Heart right ventricle (tissue), 16 donors: ENCODE measurements at regions not wholly inside any gene's neighbourhood (a gene's known extent, or its start where the extent isn't known, plus 50 kb on each side); places are given as distances from the start of the nearest gene placed in this dataset.

Source experiments
- ATAC-seq, 8 donors: fragments of 200-7000 bp; cut with Tn5 transposase; one replicate each; pipeline ENCODE4 v1.9.1; 2020; ENCODE audit warnings: mild to moderate bottlenecking in 8 of 8, moderate library complexity in 8 of 8, moderate number of reproducible peaks in 1 of 8
- DNase-seq, 2 donors: peaks; one replicate each; pipeline ENCODE4 v3.0.0-alpha.2; 2020
- H3K27ac ChIP-seq, 10 donors: fragments of 200-600 bp; sonication (generic) in 2 of 10; one replicate each; pipeline versions ENCODE4 v1.5.0 to v1.8.0; 2020 to 2022; ENCODE audit warnings: mild to moderate bottlenecking in 3 of 10
- H3K27me3 ChIP-seq, 7 donors: fragments of 200-600 bp; one replicate each; pipeline ENCODE4 v1.8.0; 2021 to 2022; ENCODE audit warnings: mild to moderate bottlenecking in 2 of 7
- H3K36me3 ChIP-seq, 9 donors: fragments of 200-600 bp; sonication (generic) in 1 of 9; one replicate each; pipeline versions ENCODE4 v1.5.0 to v1.8.0; 2020 to 2022; ENCODE audit warnings: mild to moderate bottlenecking in 2 of 9
- H3K4me1 ChIP-seq, 9 donors: fragments of 200-600 bp; sonication (generic) in 1 of 9; one replicate each; pipeline versions ENCODE4 v1.5.0 to v1.8.0; 2020 to 2022; ENCODE audit warnings: mild to moderate bottlenecking in 4 of 9
- H3K4me3 ChIP-seq, 10 donors: fragments of 200-600 bp; sonication (generic) in 2 of 10; one replicate each; pipeline versions ENCODE4 v1.5.0 to v1.8.0; 2020 to 2022; ENCODE audit warnings: mild to moderate bottlenecking in 7 of 10, moderate library complexity in 2 of 10
- H3K9me3 ChIP-seq, 11 donors: fragments of 200-600 bp in 10 of 11; sonication (generic) in 2 of 11; one replicate each; pipeline versions ENCODE4 v1.5.0 to v1.8.0; 2013 to 2022; ENCODE audit warnings: mild to moderate bottlenecking in 2 of 11, control low read depth in 1 of 11, moderate library complexity in 1 of 11
- WGBS, 2 donors: extraction: QIAGEN DNeasy Blood & Tissue Kit; methylation state at CpG; one replicate each; pipeline ENCODE4 v1.1.7; 2013; ENCODE audit warnings: inconsistent platforms in 1 of 2; 5-methylcytosine and 5-hydroxymethylcytosine counted together
- intact Hi-C, 10 donors: fragments of 100-400 bp; cut with DNase I; formaldehyde crosslinking; loops; one replicate each; pipeline versions ENCODE4 v1.11.1 to v1.14.2; 2022
- TF ChIP-seq, protein P1 (sequence below), 9 donors: fragments of 200-600 bp; sonication (generic) in 2 of 9; IDR thresholded peaks; one replicate each; pipeline versions ENCODE4 v1.5.0 to v1.8.0; 2021 to 2022; ENCODE audit warnings: antibody characterized with exemption in 9 of 9, mild to moderate bottlenecking in 5 of 9, moderate library complexity in 1 of 9
- donor health status: Arrhythmogenic right ventricular cardiomyopathy.
- donor health status: ischemic (EF 13 %, LVEDD 7.1; RV severe dilation, severe dysfunction).
- donor health status: healthy with polysubstance abuse.
- donor health status: DM: no; HTN: yes; CAD: no.
- donor health status: DM: no; HTN: no; CAD: no.
- donor health status: ischemic (EF 25% LVEDD 6.9; RV normal size, moderate dysfunction).
- donor health status: ischemic (EF 25% LVEDD 5.7; RV mildly dilated, moderate dysfunction).
- donor health status: healthy.
- donor health status: DM: yes; HTN: yes; CAD: no.
- donor health status: Ischemic cardiomyopathy.
- donor health status: ischemic (EF 35%, LVEDD 5.7; RV mildly dilated, moderate dysfunction).
- donor health status: nonischemic (EF 11% LVEDD 7.7; RV severe dilation, severe dysfunction).
- donor health status: DM: yes; HTN: yes; CAD: no.
- donor health status: PGD.
- donor health status: ischemic (EF 29% LVEDD 5.4; RV normal size, mild dysfunction).
- donor health status: nonischemic (EF 23%, LVEDD 6.1; RV moderate dilation, normal function).

DNA sequence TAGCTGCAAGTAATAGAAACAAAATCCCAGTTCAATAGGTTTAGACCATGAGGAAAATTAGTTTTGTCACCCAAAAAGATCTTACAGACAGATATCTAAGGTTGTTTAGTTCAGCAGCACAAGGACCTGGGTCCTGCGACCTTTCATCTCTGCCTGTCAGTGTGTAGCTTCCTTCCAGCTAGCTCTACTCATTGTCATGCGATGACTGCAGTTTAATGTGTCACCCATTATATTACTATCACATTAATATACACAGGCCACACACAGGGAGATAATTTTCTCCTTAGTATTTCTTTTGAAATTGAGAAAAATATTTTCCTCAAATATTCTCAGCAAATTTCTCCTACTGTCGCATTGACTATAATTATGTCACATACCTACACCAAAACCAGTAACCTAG lies 232.1 kb upstream of the ARSJ start:
- no peaks in the 10 kb centered on the region for H3K4me1 ChIP-seq
- no peak overlapping the region for H3K4me3 ChIP-seq
- WGBS, 2 donors: 92 to 93% methylated on average over 3 of the region's 3 CpGs
- H3K36me3 ChIP-seq: no peaks in the 10 kb centered on the region
- no peaks in the 10 kb centered on the region for H3K27me3 ChIP-seq
- peaks cover 0 to 7% (median 0%) of the 10 kb centered on the region in 11 donors for H3K9me3 ChIP-seq
- ATAC-seq (no peak), DNase-seq (no peak)
- TF ChIP-seq, protein P1, sequence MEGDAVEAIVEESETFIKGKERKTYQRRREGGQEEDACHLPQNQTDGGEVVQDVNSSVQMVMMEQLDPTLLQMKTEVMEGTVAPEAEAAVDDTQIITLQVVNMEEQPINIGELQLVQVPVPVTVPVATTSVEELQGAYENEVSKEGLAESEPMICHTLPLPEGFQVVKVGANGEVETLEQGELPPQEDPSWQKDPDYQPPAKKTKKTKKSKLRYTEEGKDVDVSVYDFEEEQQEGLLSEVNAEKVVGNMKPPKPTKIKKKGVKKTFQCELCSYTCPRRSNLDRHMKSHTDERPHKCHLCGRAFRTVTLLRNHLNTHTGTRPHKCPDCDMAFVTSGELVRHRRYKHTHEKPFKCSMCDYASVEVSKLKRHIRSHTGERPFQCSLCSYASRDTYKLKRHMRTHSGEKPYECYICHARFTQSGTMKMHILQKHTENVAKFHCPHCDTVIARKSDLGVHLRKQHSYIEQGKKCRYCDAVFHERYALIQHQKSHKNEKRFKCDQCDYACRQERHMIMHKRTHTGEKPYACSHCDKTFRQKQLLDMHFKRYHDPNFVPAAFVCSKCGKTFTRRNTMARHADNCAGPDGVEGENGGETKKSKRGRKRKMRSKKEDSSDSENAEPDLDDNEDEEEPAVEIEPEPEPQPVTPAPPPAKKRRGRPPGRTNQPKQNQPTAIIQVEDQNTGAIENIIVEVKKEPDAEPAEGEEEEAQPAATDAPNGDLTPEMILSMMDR (IDR thresholded peaks at IDR 0.05): no peak
- intact Hi-C loops: loop anchor here in 1 of 10 donors (10.0 kb wide), 1 partner anchor 163 kb away; no protein-coding TSS in a partner anchor
- H3K27ac ChIP-seq: no peak overlapping the region

DNA sequence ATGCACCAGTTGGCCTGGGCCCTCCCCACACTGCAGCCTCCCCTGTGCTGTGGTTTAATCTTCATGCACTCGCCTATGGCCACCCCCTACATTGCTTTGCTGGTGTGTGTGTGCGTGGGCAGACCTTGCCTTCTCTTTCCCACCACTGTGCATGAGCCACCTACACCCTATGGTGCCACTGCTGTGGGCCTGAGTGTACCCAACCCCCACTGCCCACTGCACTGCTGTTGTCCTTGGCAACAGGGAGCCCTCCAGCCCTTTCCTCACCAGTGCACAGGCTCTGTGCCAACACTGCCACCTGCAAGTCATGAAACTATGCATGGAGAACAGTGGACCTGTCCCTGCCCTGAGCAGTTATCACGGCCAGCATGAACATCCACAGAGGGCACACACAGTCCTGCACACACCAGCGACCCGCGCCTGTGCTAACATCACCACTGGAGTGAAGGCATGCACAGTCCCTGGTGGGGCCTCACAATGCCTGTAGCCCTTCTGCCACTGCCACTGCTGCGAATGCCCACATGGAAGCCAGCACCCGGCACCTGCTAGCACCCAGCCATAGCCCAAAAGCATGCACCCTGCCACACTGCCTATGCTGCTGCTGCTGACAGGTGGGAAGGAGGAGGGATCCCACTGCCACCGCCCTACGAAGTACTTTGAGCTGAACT lies 237.8 kb upstream of the ARSJ start:
- H3K27me3 ChIP-seq: no peaks in the 10 kb centered on the region
- 82 to 89% methylated on average over 10 of the region's 10 CpGs for WGBS, 2 donors
- no peaks in the 10 kb centered on the region for H3K4me1 ChIP-seq
- no peaks in the 10 kb centered on the region for H3K36me3 ChIP-seq
- H3K9me3 ChIP-seq: peaks cover 0 to 7% (median 0%) of the 10 kb centered on the region in 11 donors
- TF ChIP-seq, protein P1 (IDR thresholded peaks at IDR 0.05): no peak
- DNase-seq: no peak
- H3K4me3 ChIP-seq: no peak overlapping the region
- ATAC-seq: peak in 2 of 8 donors; percentile 20 to 41
- intact Hi-C loops: loop anchor here in 1 of 10 donors (10.0 kb wide), 1 partner anchor 158 kb away; no protein-coding TSS in a partner anchor
- H3K27ac ChIP-seq: no peak overlapping the region

DNA sequence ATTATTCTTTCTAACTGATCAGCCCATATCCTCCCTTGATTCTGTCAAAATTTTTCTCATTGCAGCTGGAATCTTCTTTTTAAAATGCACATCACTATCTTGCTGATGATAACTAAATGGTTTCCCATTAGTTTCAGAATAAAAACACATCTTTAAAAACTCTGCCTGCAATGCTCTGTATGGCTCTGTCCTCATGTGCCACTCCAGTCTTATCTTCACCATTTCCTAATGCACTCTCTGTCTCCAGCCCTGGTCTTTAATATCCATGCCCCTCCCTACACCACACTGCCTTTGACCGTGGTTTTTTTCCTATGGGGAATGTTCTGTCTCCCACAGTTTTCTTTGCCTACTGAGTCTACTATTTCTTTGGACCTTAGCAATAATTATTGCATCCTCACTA lies 244.1 kb upstream of the ARSJ start:
- intact Hi-C loops: no loop called here
- TF ChIP-seq, protein P1 (IDR thresholded peaks at IDR 0.05): no peak
- Histone ChIP-seq H3K9me3 (no peaks in the 10 kb centered on the region), H3K4me1 (no peaks in the 10 kb centered on the region), H3K27ac (no peak overlapping the region), H3K36me3 (no peaks in the 10 kb centered on the region), H3K27me3 (no peaks in the 10 kb centered on the region), H3K4me3 (no peak overlapping the region)
- ATAC-seq (no peak), DNase-seq (no peak)
- WGBS, 2 donors: 18 to 30% methylated on average over 1 of the region's 1 CpG

DNA sequence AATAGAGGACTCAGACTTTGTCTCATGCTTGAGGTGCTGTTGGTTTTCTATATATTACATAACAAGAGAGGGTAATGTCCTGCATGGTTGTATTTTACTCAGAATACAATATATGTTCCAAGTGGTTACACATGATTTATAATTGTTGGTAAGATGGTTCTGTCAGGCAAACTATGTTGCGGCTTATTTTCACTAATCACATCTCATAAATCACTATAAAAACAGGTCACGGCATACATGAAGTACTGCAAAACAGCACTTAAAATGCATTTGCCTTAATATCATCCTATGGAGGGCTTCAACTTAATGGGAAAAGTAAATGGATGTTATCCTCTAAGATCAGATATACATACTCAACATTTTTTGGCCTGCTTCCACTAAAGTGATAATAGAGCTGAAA lies 246.0 kb upstream of the ARSJ start:
- TF ChIP-seq, protein P1 (IDR thresholded peaks at IDR 0.05): no peak
- H3K27me3 ChIP-seq: no peaks in the 10 kb centered on the region
- intact Hi-C loops: no loop called here
- 48 to 73% methylated on average over 2 of the region's 2 CpGs for WGBS, 2 donors
- ATAC-seq (no peak), DNase-seq (no peak)
- H3K36me3 ChIP-seq: no peaks in the 10 kb centered on the region
- H3K4me3 ChIP-seq: no peak overlapping the region
- no peaks in the 10 kb centered on the region for H3K9me3 ChIP-seq
- H3K4me1 ChIP-seq: no peaks in the 10 kb centered on the region
- no peak overlapping the region for H3K27ac ChIP-seq
